Stomach (tissue), 4 donors: ENCODE measurements at regions not wholly inside any gene's neighbourhood (a gene's known extent, or its start where the extent isn't known, plus 50 kb on each side); places are given as distances from the start of the nearest gene placed in this dataset.

Source experiments
- CTCF ChIP-seq, 7 experiments: fragments of 450-650 bp in 4 of 7; fragments of 200-600 bp in 3 of 7; sonication (generic) in 3 of 7; IDR thresholded peaks; one replicate each; pipeline ENCODE4 v1.5.1; 2016 to 2019; ENCODE audit warnings: antibody characterized with exemption in 7 of 7, control low read depth in 2 of 7, mild to moderate bottlenecking in 1 of 7
- EP300 ChIP-seq: sonication (generic); formaldehyde crosslinking; IDR thresholded peaks from one replicate; pipeline ENCODE4 v1.6.1; 2017; ENCODE audit warnings: antibody characterized with exemption
- POLR2A ChIP-seq, 4 donors: fragments of 450-650 bp; IDR thresholded peaks; one replicate each; pipeline ENCODE4 v1.6.1; 2016; ENCODE audit warnings: antibody characterized with exemption in 4 of 4, control low read depth in 2 of 4, mild to moderate bottlenecking in 1 of 4, moderate library complexity in 1 of 4
- POLR2AphosphoS5 ChIP-seq, 3 donors: sonication (generic); formaldehyde crosslinking; IDR thresholded peaks; one replicate each; pipeline ENCODE4 v1.6.1; 2016; ENCODE audit warnings: antibody characterized with exemption in 3 of 3

GRCh38 chr2:19623488-19623887, 265.1 kb upstream of the OSR1 start:
- no peak for TF ChIP-seq CTCF (IDR thresholded peaks at IDR 0.05)
- TF ChIP-seq POLR2A (IDR thresholded peaks at IDR 0.05), result no peak
- TF ChIP-seq POLR2AphosphoS5 (IDR thresholded peaks at IDR 0.05), result no peak
- TF ChIP-seq EP300, result no peak
